Ectodermal cell (in vitro differentiated cells): ENCODE measurements at regions not wholly inside any gene's neighbourhood (a gene's known extent, or its start where the extent isn't known, plus 50 kb on each side); places are given as distances from the start of the nearest gene placed in this dataset.

Source experiments
- H3K27ac ChIP-seq: 2 replicates; pipeline ENCODE4 v1.7.0; 2013; ENCODE audit warnings: mild to moderate bottlenecking, low read depth, low read length; ENCODE audit not compliant: insufficient read depth, poor library complexity, severe bottlenecking
- H3K27me3 ChIP-seq: 2 replicates; pipeline ENCODE4 v1.7.0; 2013; ENCODE audit warnings: mild to moderate bottlenecking, low read length; ENCODE audit not compliant: insufficient read depth, control insufficient read depth, poor library complexity, severe bottlenecking
- H3K36me3 ChIP-seq: one replicate; pipeline ENCODE4 v1.7.0; 2013; ENCODE audit warnings: low read length; ENCODE audit not compliant: control insufficient read depth, insufficient read depth
- H3K4me1 ChIP-seq: one replicate; pipeline ENCODE4 v1.7.0; 2013; ENCODE audit warnings: low read length; ENCODE audit not compliant: control insufficient read depth, insufficient read depth
- H3K4me3 ChIP-seq: 2 replicates; pipeline ENCODE4 v1.7.0; 2013; ENCODE audit warnings: low read depth, low read length, control low read depth; ENCODE audit not compliant: insufficient read depth
- H3K9me3 ChIP-seq: 2 replicates; pipeline ENCODE4 v1.7.0; 2013; ENCODE audit warnings: mild to moderate bottlenecking, low read length, moderate library complexity; ENCODE audit not compliant: control insufficient read depth
- WGBS, 2 experiments: methylation state at CpG; one replicate each; pipeline ENCODE4 v1.1.7; 2013; ENCODE audit warnings: missing lambda C conversion rate in 2 of 2; 5-methylcytosine and 5-hydroxymethylcytosine counted together

DNA sequence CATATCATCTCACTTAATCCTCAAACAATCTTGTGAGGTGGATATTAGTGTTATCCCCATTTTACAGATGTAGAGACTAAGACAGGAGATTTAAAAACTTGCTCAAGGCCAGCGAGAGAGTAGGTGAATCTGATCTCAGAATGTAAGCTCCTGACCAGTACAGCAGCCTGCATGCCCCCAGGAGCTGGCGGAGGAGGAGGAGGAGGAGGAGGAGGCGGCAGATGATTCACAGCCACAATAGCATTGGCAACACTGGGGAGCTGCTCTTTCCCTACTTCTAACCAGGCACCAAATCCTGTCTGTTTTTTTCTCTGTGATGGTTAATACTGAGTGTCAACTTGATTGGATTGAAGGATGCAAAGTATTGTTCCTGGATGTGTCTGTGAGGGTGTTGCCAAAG, 243.2 kb downstream of the ATG4C start:
- Histone ChIP-seq H3K27me3 (no peaks in the 10 kb centered on the region), H3K4me1 (no peaks in the 10 kb centered on the region), H3K9me3 (no peaks in the 10 kb centered on the region), H3K4me3 (no peak overlapping the region), H3K27ac (no peak overlapping the region), H3K36me3 (no peaks in the 10 kb centered on the region)
- WGBS, 2 experiments: 83 to 90% methylated on average over 2 of the region's 3 CpGs

DNA sequence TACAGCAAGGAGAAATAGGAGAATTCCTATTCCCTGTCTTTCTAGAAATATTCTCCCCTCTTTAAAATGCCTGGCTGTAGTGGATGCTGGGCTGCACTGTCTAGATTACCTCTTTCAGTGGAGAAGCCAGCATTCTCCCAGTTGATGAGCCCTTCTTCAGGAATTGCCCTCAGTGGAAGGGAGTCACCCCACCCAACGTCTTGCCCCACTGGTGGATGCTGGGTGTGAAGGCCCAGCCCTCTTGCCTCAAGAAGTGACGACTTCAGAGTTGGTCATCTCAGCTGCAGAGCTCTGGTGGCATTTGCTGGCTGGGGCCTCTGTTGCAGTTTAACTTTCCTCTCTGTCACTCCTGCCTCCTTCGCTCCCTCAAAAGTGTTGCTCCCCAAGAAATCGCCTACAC, 248.2 kb downstream of the ATG4C start:
- no peak overlapping the region for H3K27ac ChIP-seq
- H3K4me1 ChIP-seq: peaks cover 7% of the 10 kb centered on the region
- H3K4me3 ChIP-seq: no peak overlapping the region
- WGBS, 2 experiments: 92 to 94% methylated on average over 4 of the region's 4 CpGs
- H3K9me3 ChIP-seq: no peaks in the 10 kb centered on the region
- no peaks in the 10 kb centered on the region for H3K36me3 ChIP-seq
- no peaks in the 10 kb centered on the region for H3K27me3 ChIP-seq

DNA sequence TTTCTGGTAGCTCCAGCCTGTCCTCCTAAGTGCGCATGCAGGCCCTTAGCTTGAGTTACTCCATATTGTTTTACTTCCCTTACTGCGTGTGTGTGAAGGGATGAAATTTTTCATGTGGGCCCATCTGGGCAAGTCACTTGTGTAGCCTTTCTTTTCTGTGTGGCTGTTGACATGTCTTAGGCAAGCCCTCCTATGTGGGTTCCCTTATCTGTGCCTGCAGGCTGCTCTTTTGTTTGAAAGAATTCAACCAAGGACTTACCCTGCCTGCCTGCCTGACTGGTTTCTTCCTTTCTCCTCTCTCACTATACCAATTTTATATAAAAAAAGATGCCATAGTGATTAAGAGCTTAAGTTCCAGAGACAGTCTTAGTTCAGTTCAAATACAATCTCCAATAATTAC, 249.3 kb downstream of the ATG4C start:
- no peaks in the 10 kb centered on the region for H3K27me3 ChIP-seq
- H3K36me3 ChIP-seq: no peaks in the 10 kb centered on the region
- no peak overlapping the region for H3K27ac ChIP-seq
- peaks cover 7% of the 10 kb centered on the region for H3K4me1 ChIP-seq
- 78 to 80% methylated on average over 1 to 2 of the region's 2 CpGs for WGBS, 2 experiments
- H3K9me3 ChIP-seq: no peaks in the 10 kb centered on the region
- no peak overlapping the region for H3K4me3 ChIP-seq

DNA sequence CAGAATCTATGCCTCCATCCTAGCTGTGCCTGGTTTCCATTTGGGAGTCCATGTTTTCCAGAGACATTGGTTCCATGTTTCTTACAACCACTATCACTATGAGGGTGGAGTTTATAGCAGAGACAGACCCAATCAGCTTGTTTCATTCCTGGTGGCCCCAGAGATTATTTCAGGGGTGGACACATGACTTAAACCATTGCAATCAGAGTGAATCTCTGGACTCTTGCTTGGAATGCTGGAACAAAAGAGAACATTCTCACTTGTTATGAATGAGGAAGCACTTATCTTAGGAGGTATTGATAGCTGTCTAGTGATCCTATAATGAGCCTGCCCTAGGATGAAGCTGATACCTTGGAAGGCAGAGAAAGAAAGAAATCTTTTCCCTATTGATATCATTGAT, 250.3 kb downstream of the ATG4C start:
- Histone ChIP-seq H3K36me3 (no peaks in the 10 kb centered on the region), H3K4me3 (no peak overlapping the region), H3K4me1 (peaks cover 7% of the 10 kb centered on the region), H3K27ac (no peak overlapping the region), H3K9me3 (no peaks in the 10 kb centered on the region), H3K27me3 (no peaks in the 10 kb centered on the region)

DNA sequence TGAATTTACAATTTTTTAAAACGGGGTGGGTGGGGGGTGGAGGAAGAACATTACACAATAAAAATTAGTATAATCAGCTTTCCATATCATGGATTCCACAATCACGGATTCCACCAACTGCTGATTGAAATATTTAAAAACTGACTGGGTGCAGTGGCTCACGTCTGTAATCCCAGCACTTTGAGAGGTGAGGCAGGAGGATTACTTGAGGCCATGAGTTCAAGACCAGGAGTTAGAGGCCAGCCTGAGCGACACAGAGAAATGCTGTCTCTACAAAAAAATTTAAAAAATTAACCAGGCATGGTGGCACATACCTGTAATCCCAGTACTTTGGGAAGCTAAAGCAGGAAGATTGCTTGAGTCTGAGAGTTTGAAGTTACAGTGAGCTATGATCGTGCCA, 254.7 kb downstream of the ATG4C start:
- Histone ChIP-seq H3K9me3 (no peaks in the 10 kb centered on the region), H3K4me1 (peaks cover under 1% of the 10 kb centered on the region), H3K27me3 (no peaks in the 10 kb centered on the region), H3K4me3 (no peak overlapping the region), H3K27ac (no peak overlapping the region), H3K36me3 (no peaks in the 10 kb centered on the region)
- WGBS, 2 experiments: 85 to 89% methylated on average over 4 of the region's 5 CpGs

DNA sequence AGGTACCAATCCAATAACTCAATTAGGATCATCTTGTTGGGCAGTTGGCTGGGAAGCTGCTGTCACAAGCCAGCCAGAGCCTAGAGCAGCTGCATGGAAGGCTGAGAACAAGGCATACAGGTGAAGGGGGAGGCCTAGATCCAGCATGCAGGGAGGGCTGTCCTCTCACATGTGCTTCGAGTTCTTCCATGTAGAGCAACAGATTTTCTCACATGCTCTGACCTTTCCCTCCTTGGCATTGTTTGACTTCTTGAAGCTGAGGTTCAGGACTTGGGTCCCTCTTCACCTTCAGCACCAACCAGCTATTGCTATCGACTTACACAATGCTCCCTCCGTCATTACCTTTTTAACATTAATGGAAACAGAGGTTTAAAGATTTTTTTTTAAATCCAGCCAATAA, 257.7 kb downstream of the ATG4C start:
- Histone ChIP-seq H3K4me1 (no peaks in the 10 kb centered on the region), H3K36me3 (no peaks in the 10 kb centered on the region), H3K4me3 (no peak overlapping the region), H3K27me3 (no peaks in the 10 kb centered on the region), H3K9me3 (no peaks in the 10 kb centered on the region), H3K27ac (no peak overlapping the region)
- 88 to 97% methylated on average over 1 to 3 of the region's 3 CpGs for WGBS, 2 experiments

DNA sequence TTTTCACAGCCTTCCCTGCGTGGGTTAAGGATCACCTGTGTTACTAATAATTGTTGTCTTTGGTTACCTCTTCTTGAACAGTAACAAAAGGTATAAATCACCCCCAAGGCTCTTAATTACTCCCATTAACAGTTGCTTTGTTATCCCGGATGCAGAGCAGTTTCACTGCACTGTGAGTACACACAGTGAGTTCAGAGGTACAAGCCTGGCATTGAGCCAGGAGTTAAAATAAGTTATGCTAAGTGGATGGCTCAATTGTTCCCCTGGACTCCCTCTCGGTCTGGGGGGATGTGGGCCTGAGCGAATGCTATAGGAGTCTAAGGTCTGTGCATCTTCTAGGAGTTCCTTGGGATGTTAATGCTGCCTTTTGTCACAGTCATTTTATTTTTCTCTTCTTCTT, 258.3 kb downstream of the ATG4C start:
- Histone ChIP-seq H3K4me3 (no peak overlapping the region), H3K27me3 (no peaks in the 10 kb centered on the region), H3K36me3 (no peaks in the 10 kb centered on the region), H3K27ac (no peak overlapping the region), H3K9me3 (no peaks in the 10 kb centered on the region), H3K4me1 (no peaks in the 10 kb centered on the region)
- WGBS, 2 experiments: 66 to 68% methylated on average over 4 of the region's 4 CpGs

DNA sequence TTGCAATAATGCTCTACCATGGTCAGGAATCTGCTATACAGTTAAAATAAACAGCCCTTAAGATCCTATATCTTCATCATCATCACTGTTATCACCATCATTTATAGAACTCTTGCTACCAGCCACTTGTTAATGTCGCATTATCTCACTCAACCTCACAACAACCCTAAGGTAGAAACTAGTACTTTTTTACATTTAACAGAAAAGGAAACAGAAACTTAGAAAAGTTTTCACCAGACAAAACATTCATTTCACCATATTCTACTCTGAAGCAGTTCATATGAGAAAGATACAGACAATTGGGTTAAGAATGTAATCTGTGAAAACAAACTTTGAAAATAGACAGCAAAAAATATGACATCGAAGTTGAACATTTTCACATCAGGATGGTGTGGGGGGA, 262.6 kb downstream of the ATG4C start:
- 93 to 98% methylated on average over 2 of the region's 2 CpGs for WGBS, 2 experiments

DNA sequence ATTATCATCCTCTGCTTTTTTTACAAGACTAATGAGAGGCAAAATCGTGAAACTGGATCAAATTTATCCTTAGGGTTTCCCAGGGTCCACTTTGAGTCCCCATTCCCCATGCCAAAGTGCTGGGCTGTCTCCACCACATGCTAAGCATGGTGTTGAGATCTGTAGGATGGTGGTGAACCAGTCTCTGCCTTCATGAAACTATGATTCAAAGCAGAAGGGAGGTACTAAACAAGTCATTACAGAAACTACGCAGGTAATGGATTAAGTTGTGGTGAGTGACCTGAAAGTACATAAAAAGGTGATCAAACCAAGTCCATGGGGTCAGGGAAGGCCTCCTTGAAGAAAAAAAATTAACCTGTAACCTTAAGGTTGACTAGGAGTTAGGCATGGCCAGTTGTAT, 265.2 kb downstream of the ATG4C start:
- no peak overlapping the region for H3K27ac ChIP-seq
- 76 to 91% methylated on average over 2 of the region's 2 CpGs for whole genome bisulfite sequencing, 2 experiments
- H3K27me3 ChIP-seq: no peaks in the 10 kb centered on the region
- no peaks in the 10 kb centered on the region for H3K9me3 ChIP-seq
- no peaks in the 10 kb centered on the region for H3K36me3 ChIP-seq
- no peaks in the 10 kb centered on the region for H3K4me1 ChIP-seq
- no peak overlapping the region for H3K4me3 ChIP-seq

More for the DNA sequence above, 262.6 kb downstream of the ATG4C start:
- no peaks in the 10 kb centered on the region for H3K36me3 ChIP-seq
- H3K27ac ChIP-seq: no peak overlapping the region
- H3K27me3 ChIP-seq: no peaks in the 10 kb centered on the region
- H3K9me3 ChIP-seq: no peaks in the 10 kb centered on the region
- no peak overlapping the region for H3K4me3 ChIP-seq
- no peaks in the 10 kb centered on the region for H3K4me1 ChIP-seq

DNA sequence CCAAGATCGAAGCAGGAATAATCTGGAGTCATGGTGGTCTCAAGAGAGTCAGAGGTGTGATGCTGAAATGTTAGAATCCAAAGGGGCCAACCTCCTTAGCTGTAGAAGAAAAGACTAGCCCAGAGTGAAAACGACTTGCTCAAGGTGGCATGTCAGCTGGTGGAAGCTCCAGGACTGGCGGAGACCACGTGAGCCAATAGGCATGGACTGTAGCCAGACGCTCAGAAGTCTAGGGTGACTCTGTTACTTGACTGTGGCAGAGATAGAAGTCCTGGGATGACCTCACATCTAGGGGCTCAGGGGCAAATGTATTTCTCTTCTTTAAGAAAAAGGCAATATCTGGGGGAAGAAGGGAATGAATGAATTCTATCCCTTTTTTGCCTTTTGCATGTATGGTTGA, 267.4 kb downstream of the ATG4C start:
- Histone ChIP-seq H3K4me3 (no peak overlapping the region), H3K27me3 (no peaks in the 10 kb centered on the region), H3K9me3 (no peaks in the 10 kb centered on the region), H3K27ac (no peak overlapping the region), H3K36me3 (no peaks in the 10 kb centered on the region), H3K4me1 (no peaks in the 10 kb centered on the region)
- WGBS, 2 experiments: 90 to 91% methylated on average over 5 of the region's 5 CpGs

DNA sequence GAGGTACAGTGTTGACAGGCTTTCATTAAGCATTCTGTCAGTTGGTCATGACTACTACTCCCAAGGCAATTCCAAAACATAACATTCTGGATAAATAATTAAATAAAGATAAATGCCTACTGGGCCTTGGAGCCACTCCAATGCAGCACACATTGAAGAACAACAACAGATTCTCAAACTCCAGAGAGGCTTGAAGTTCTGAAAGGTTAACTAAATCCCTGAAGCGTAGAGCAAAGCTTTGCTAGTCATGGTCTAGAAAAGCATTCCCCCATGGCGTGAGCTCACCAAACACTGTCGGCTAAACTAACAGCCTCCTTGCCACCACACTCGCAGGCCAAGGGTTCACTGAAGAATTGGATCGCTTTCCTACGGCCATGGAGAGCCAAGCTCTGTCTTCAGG, 268.0 kb downstream of the ATG4C start:
- 84 to 87% methylated on average over 6 of the region's 6 CpGs for WGBS, 2 experiments
- no peak overlapping the region for H3K27ac ChIP-seq
- no peaks in the 10 kb centered on the region for H3K27me3 ChIP-seq

More for the DNA sequence above, 268.0 kb downstream of the ATG4C start:
- Histone ChIP-seq H3K9me3 (no peaks in the 10 kb centered on the region), H3K4me3 (no peak overlapping the region), H3K36me3 (no peaks in the 10 kb centered on the region), H3K4me1 (no peaks in the 10 kb centered on the region)
